Immature natural killer cell (primary cell): ENCODE measurements at regions not wholly inside any gene's neighbourhood (a gene's known extent, or its start where the extent isn't known, plus 50 kb on each side); places are given as distances from the start of the nearest gene placed in this dataset.
A peak's percentile ranks its signal among the peaks of the same experiment; 100 is the strongest.

Experiments used
- DNase-seq, 3 donors: peaks; one replicate each; pipeline ENCODE4 v3.0.0; 2022; ENCODE audit warnings: mixed read lengths in 1 of 3
- H3K27ac Mint-ChIP-seq, 6 donors: one replicate each; pipeline ENCODE4 v1.8.0; 2020; ENCODE audit warnings: mixed read lengths in 6 of 6, mild to moderate bottlenecking in 5 of 6, inconsistent platforms in 4 of 6, moderate library complexity in 3 of 6
- H3K27me3 Mint-ChIP-seq, 3 donors: one replicate each; pipeline ENCODE4 v1.8.0; 2020 to 2021; ENCODE audit warnings: low read depth in 3 of 3, mild to moderate bottlenecking in 3 of 3, mixed read lengths in 3 of 3, moderate library complexity in 3 of 3, inconsistent platforms in 1 of 3
- H3K36me3 Mint-ChIP-seq, 3 donors: one replicate each; pipeline ENCODE4 v1.8.0; 2020; ENCODE audit warnings: mixed read lengths in 3 of 3, inconsistent platforms in 2 of 3, mild to moderate bottlenecking in 2 of 3
- H3K4me1 Mint-ChIP-seq, 2 donors: one replicate each; pipeline ENCODE4 v1.8.0; 2020; ENCODE audit warnings: inconsistent platforms in 2 of 2, mild to moderate bottlenecking in 2 of 2, mixed read lengths in 2 of 2, moderate library complexity in 1 of 2
- H3K4me3 Mint-ChIP-seq, 5 donors: one replicate each; pipeline ENCODE4 v1.8.0; 2020; ENCODE audit warnings: mild to moderate bottlenecking in 5 of 5, mixed read lengths in 5 of 5, inconsistent platforms in 3 of 5, moderate library complexity in 3 of 5
- H3K9me3 Mint-ChIP-seq, 6 donors: one replicate each; pipeline ENCODE4 v1.8.0; 2020; ENCODE audit warnings: mild to moderate bottlenecking in 6 of 6, mixed read lengths in 6 of 6, inconsistent platforms in 4 of 6, moderate library complexity in 3 of 6

GRCh38 chr18:70645971-70646370 is 357.1 kb downstream of the SOCS6 start:
- Mint-ChIP-seq H3K4me3 (no peak overlapping the region), H3K9me3 (peaks cover 0 to 1% (median 0%) of the 10 kb centered on the region in 6 donors), H3K36me3 (peaks cover 0 to under 1% (median 0%) of the 10 kb centered on the region in 3 donors), H3K4me1 (peaks cover 6 to 8% of the 10 kb centered on the region in 2 donors), H3K27me3 (peaks cover 0 to 3% (median 2%) of the 10 kb centered on the region in 3 donors), H3K27ac (no peak overlapping the region)
- no peak for DNase-seq

GRCh38 chr18:70643812-70644211 is 355.0 kb downstream of the SOCS6 start:
- no peak overlapping the region for H3K27ac Mint-ChIP-seq

GRCh38 chr18:70641156-70641775 is 352.4 kb downstream of the SOCS6 start:
- Mint-ChIP-seq H3K36me3 (peaks cover 0 to 7% (median 0%) of the 10 kb centered on the region in 3 donors), H3K27ac (no peak overlapping the region), H3K27me3 (peaks cover 0 to 3% (median 0%) of the 10 kb centered on the region in 3 donors), H3K4me1 (no peaks in the 10 kb centered on the region), H3K9me3 (peaks cover 0 to 5% (median 0%) of the 10 kb centered on the region in 6 donors), H3K4me3 (no peak overlapping the region)
- DNase-seq: no peak

More at GRCh38 chr18:70643812-70644211, 355.0 kb downstream of the SOCS6 start:
- no peak for DNase-seq
- Mint-ChIP-seq H3K4me3 (no peak overlapping the region), H3K27me3 (peaks cover 0 to 3% (median 0%) of the 10 kb centered on the region in 3 donors), H3K9me3 (peaks cover 0 to 5% (median 0%) of the 10 kb centered on the region in 6 donors), H3K4me1 (no peaks in the 10 kb centered on the region), H3K36me3 (peaks cover 0 to under 1% (median 0%) of the 10 kb centered on the region in 3 donors)

GRCh38 chr18:70640336-70640887 is 351.6 kb downstream of the SOCS6 start:
- Mint-ChIP-seq H3K27me3 (peaks cover 0 to 3% (median 0%) of the 10 kb centered on the region in 3 donors), H3K36me3 (peaks cover 0 to 7% (median 0%) of the 10 kb centered on the region in 3 donors), H3K4me3 (no peak overlapping the region), H3K27ac (no peak overlapping the region), H3K9me3 (peaks cover 0 to 5% (median 0%) of the 10 kb centered on the region in 6 donors), H3K4me1 (no peaks in the 10 kb centered on the region)
- no peak for DNase-seq

- Mint-ChIP-seq H3K9me3 (peaks cover 0 to 5% (median 0%) of the 10 kb centered on the region in 6 donors), H3K4me3 (no peak overlapping the region), H3K4me1 (no peaks in the 10 kb centered on the region), H3K27ac (no peak overlapping the region), H3K36me3 (peaks cover 0 to 7% (median 0%) of the 10 kb centered on the region in 3 donors), H3K27me3 (peaks cover 0 to 2% (median 0%) of the 10 kb centered on the region in 3 donors)
- DNase-seq: no peak
Measured at GRCh38 chr18:70636991-70637390, 348.1 kb downstream of the SOCS6 start.

- peaks cover 0 to 6% (median 0%) of the 10 kb centered on the region in 6 donors for H3K9me3 Mint-ChIP-seq
- peaks cover 0 to 2% (median 0%) of the 10 kb centered on the region in 3 donors for H3K27me3 Mint-ChIP-seq
- no peak overlapping the region for H3K4me3 Mint-ChIP-seq
- H3K36me3 Mint-ChIP-seq: peaks cover 0 to 7% (median 0%) of the 10 kb centered on the region in 3 donors
- DNase-seq: no peak
- H3K4me1 Mint-ChIP-seq: no peaks in the 10 kb centered on the region
- no peak overlapping the region for H3K27ac Mint-ChIP-seq
Measured at GRCh38 chr18:70634576-70635147, 345.8 kb downstream of the SOCS6 start.

GRCh38 chr18:70627182-70627802 is 338.4 kb downstream of the SOCS6 start:
- no peak for DNase-seq
- peaks cover 0 to 2% (median 0%) of the 10 kb centered on the region in 3 donors for H3K27me3 Mint-ChIP-seq
- H3K27ac Mint-ChIP-seq: no peak overlapping the region
- peaks cover 0 to 2% (median 0%) of the 10 kb centered on the region in 6 donors for H3K9me3 Mint-ChIP-seq
- no peak overlapping the region for H3K4me3 Mint-ChIP-seq
- H3K4me1 Mint-ChIP-seq: peaks cover 16 to 18% of the 10 kb centered on the region in 2 donors
- H3K36me3 Mint-ChIP-seq: peaks cover 0 to 4% (median 0%) of the 10 kb centered on the region in 3 donors

GRCh38 chr18:70622622-70623419 is 334.0 kb downstream of the SOCS6 start:
- DNase-seq: no peak
- Mint-ChIP-seq H3K27me3 (peaks cover 0 to 4% (median 3%) of the 10 kb centered on the region in 3 donors), H3K27ac (peak overlapping the region in 3 of 6 donors; percentile 31 to 63 (median 57)), H3K9me3 (no peaks in the 10 kb centered on the region), H3K4me3 (peak overlapping the region in 2 of 5 donors; percentile 4 to 6), H3K4me1 (peaks cover 48 to 52% of the 10 kb centered on the region in 2 donors), H3K36me3 (peaks cover 0 to 4% (median 0%) of the 10 kb centered on the region in 3 donors)

GRCh38 chr18:70621710-70622109 is 332.9 kb downstream of the SOCS6 start:
- Mint-ChIP-seq H3K27me3 (peaks cover 0 to 4% (median 3%) of the 10 kb centered on the region in 3 donors), H3K9me3 (no peaks in the 10 kb centered on the region), H3K27ac (peak overlapping the region; percentile 56 to 90 (median 79)), H3K4me1 (peaks cover 48 to 52% of the 10 kb centered on the region in 2 donors), H3K36me3 (peaks cover 0 to 4% (median 0%) of the 10 kb centered on the region in 3 donors), H3K4me3 (peak overlapping the region; percentile 70 to 97 (median 83))
- DNase-seq: peak in 2 of 3 donors; percentile 23 to 32

- H3K27me3 Mint-ChIP-seq: peaks cover 0 to 4% (median 3%) of the 10 kb centered on the region in 3 donors
- no peaks in the 10 kb centered on the region for H3K9me3 Mint-ChIP-seq
- H3K27ac Mint-ChIP-seq: peak overlapping the region; percentile 56 to 90 (median 79)
- DNase-seq: no peak
- peaks cover 48 to 52% of the 10 kb centered on the region in 2 donors for H3K4me1 Mint-ChIP-seq
- peak overlapping the region; percentile 70 to 97 (median 83) for H3K4me3 Mint-ChIP-seq
- peaks cover 0 to 4% (median 0%) of the 10 kb centered on the region in 3 donors for H3K36me3 Mint-ChIP-seq
Measured at GRCh38 chr18:70620837-70621612, 332.2 kb downstream of the SOCS6 start.

- no peaks in the 10 kb centered on the region for H3K36me3 Mint-ChIP-seq
- peaks cover 0 to 2% (median 0%) of the 10 kb centered on the region in 6 donors for H3K9me3 Mint-ChIP-seq
- no peak overlapping the region for H3K4me3 Mint-ChIP-seq
- no peak overlapping the region for H3K27ac Mint-ChIP-seq
- peaks cover 0 to 3% (median 2%) of the 10 kb centered on the region in 3 donors for H3K27me3 Mint-ChIP-seq
- H3K4me1 Mint-ChIP-seq: peaks cover 32 to 33% of the 10 kb centered on the region in 2 donors
- no peak for DNase-seq
Measured at GRCh38 chr18:70617020-70617763, 328.3 kb downstream of the SOCS6 start.
